H1 (cell line): ENCODE measurements at regions not wholly inside any gene's neighbourhood (a gene's known extent, or its start where the extent isn't known, plus 50 kb on each side); places are given as distances from the start of the nearest gene placed in this dataset.

Experiments used
- CTCF ChIA-PET: fragments of 300-600 bp; sonication (Branson Sonifier 250); formaldehyde crosslinking; loops from one replicate; lab custom pipeline; 2021; ENCODE audit not compliant: partially characterized antibody; lab: Charles Lee
- POLR2A ChIA-PET: fragments of 300-600 bp; sonication (Branson Sonifier 250); formaldehyde crosslinking; loops from one replicate; lab custom pipeline; 2021; ENCODE audit warnings: inconsistent platforms; ENCODE audit not compliant: partially characterized antibody; lab: Charles Lee
- DNase-seq, 2 experiments: peaks; one replicate each; pipeline versions ENCODE4 v3.0.0 to v3.0.0-alpha.2; 2010 to 2022; ENCODE audit warnings: low spot score in 2 of 2, low read depth in 1 of 2, mixed read lengths in 1 of 2
- FAIRE-seq: peaks from 2 replicates; lab custom pipeline; 2011; peaks lifted over from hg19 to GRCh38; lab: Jason Lieb, UNC
- H2AFZ ChIP-seq: 2 replicates; pipeline ENCODE4 v1.8.1; 2012; ENCODE audit warnings: low read length, inconsistent platforms
- H2AK5ac ChIP-seq: 2 replicates; pipeline ENCODE4 v1.6.1; 2013; ENCODE audit warnings: low read depth, low read length
- H2BK120ac ChIP-seq: replicated peaks from 2 replicates; pipeline ENCODE3; 2013; ENCODE audit warnings: low read depth, low read length, inconsistent platforms
- H2BK12ac ChIP-seq: 2 replicates; pipeline ENCODE4 v1.6.1; 2013; ENCODE audit warnings: low read depth, low read length
- H2BK15ac ChIP-seq: 2 replicates; pipeline ENCODE4 v1.6.1; 2013; ENCODE audit warnings: low read length
- H2BK20ac ChIP-seq: 2 replicates; pipeline ENCODE4 v1.6.1; 2013; ENCODE audit warnings: low read length
- H2BK5ac ChIP-seq: 2 replicates; pipeline ENCODE4 v1.6.1; 2013; ENCODE audit warnings: low read depth, low read length
- H3K14ac ChIP-seq: 2 replicates; pipeline ENCODE4 v1.6.1; 2013; ENCODE audit warnings: inconsistent platforms; ENCODE audit not compliant: insufficient read length
- H3K18ac ChIP-seq: 2 replicates; pipeline ENCODE4 v1.6.1; 2013; ENCODE audit warnings: low read length; ENCODE audit errors: extremely low read depth
- H3K23ac ChIP-seq: 2 replicates; pipeline ENCODE4 v1.6.1; 2013; ENCODE audit warnings: inconsistent platforms; ENCODE audit not compliant: insufficient read length
- H3K23me2 ChIP-seq: 2 replicates; pipeline ENCODE4 v1.6.1; 2013; ENCODE audit warnings: low read depth, low read length
- H3K27ac ChIP-seq: 2 replicates; pipeline ENCODE4 v1.6.1; 2011; ENCODE audit warnings: low read depth, low read length, inconsistent platforms
- H3K27me3 ChIP-seq, 4 experiments: replicated peaks in 1 of 4; 1 replicate in 1 of 4; 2 replicates in 3 of 4; pipeline versions ENCODE4 v1.6.1 to v1.8.1; 2011 to 2013; ENCODE audit warnings: low read length in 3 of 4, mild to moderate bottlenecking in 3 of 4, inconsistent platforms in 2 of 4, mixed read lengths in 2 of 4, moderate library complexity in 1 of 4; ENCODE audit not compliant: control insufficient read depth in 3 of 4, insufficient read depth in 3 of 4; ENCODE audit errors: extremely low read depth in 1 of 4
- H3K36me3 ChIP-seq, 4 experiments: 2 replicates each; pipeline versions ENCODE4 v1.6.1 to v1.8.1; 2011 to 2013; ENCODE audit warnings: mild to moderate bottlenecking in 4 of 4, low read length in 3 of 4, moderate library complexity in 2 of 4, control low read depth in 1 of 4, inconsistent platforms in 1 of 4; ENCODE audit not compliant: insufficient read depth in 4 of 4, control insufficient read depth in 2 of 4
- H3K4ac ChIP-seq: replicated peaks from 2 replicates; pipeline ENCODE3; 2013; ENCODE audit warnings: low read length, low read depth, mixed read lengths, inconsistent platforms; ENCODE audit not compliant: insufficient read length
- H3K4me1 ChIP-seq, 4 experiments: replicated peaks in 1 of 4; 1 replicate in 1 of 4; 2 replicates in 3 of 4; pipeline versions ENCODE4 v1.6.1 to v1.8.1; 2011 to 2013; ENCODE audit warnings: low read length in 3 of 4, inconsistent platforms in 2 of 4, mixed read lengths in 1 of 4; ENCODE audit not compliant: insufficient read depth in 4 of 4, control insufficient read depth in 3 of 4
- H3K4me2 ChIP-seq, 2 experiments: 2 replicates each; pipeline versions ENCODE4 v1.6.1 to v1.8.1; 2011 to 2013; ENCODE audit warnings: low read depth in 2 of 2, low read length in 2 of 2, control low read depth in 1 of 2, inconsistent platforms in 1 of 2, mild to moderate bottlenecking in 1 of 2; ENCODE audit not compliant: insufficient read depth in 1 of 2
- H3K4me3 ChIP-seq, 4 experiments: fragments of 200-600, 300-600 bp in 1 of 4; sonication (generic), shearing (Covaris generic), sonication (Bioruptor Twin) in 1 of 4; 2 replicates each; pipeline versions ENCODE4 v1.5.1 to v1.8.1; 2011 to 2016; ENCODE audit warnings: low read length in 4 of 4, low read depth in 3 of 4, control low read depth in 2 of 4, inconsistent platforms in 2 of 4, mild to moderate bottlenecking in 2 of 4, mixed read lengths in 1 of 4, moderate library complexity in 1 of 4; ENCODE audit not compliant: insufficient read depth in 2 of 4; ENCODE audit errors: extremely low read depth in 1 of 4
- H3K56ac ChIP-seq: replicated peaks from 2 replicates; pipeline ENCODE3; 2013; ENCODE audit warnings: low read depth, mild to moderate bottlenecking, mixed read lengths, low read length, inconsistent platforms; ENCODE audit not compliant: insufficient read length
- H3K79me1 ChIP-seq: 2 replicates; pipeline ENCODE4 v1.6.1; 2013; ENCODE audit warnings: low read depth, low read length, control low read depth
- H3K79me2 ChIP-seq, 2 experiments: 2 replicates each; pipeline versions ENCODE4 v1.6.1 to v1.8.1; 2012 to 2013; ENCODE audit warnings: low read length in 2 of 2, mild to moderate bottlenecking in 2 of 2, inconsistent platforms in 1 of 2; ENCODE audit not compliant: insufficient read depth in 2 of 2, control insufficient read depth in 1 of 2
- H3K9ac ChIP-seq, 4 experiments: replicated peaks in 1 of 4; 1 replicate in 1 of 4; 2 replicates in 3 of 4; pipeline versions ENCODE4 v1.6.1 to v1.8.1; 2011 to 2013; ENCODE audit warnings: low read depth in 3 of 4, low read length in 3 of 4, control low read depth in 2 of 4, mild to moderate bottlenecking in 2 of 4, moderate library complexity in 2 of 4, inconsistent platforms in 1 of 4; ENCODE audit errors: extremely low read depth in 1 of 4
- H3K9me3 ChIP-seq, 2 experiments: 2 replicates each; pipeline versions ENCODE4 v1.6.1 to v1.8.1; 2012 to 2013; ENCODE audit warnings: mild to moderate bottlenecking in 2 of 2, moderate library complexity in 2 of 2, control low read depth in 1 of 2, inconsistent platforms in 1 of 2, low read depth in 1 of 2, low read length in 1 of 2, mixed read lengths in 1 of 2; ENCODE audit not compliant: insufficient read depth in 2 of 2
- H4K20me1 ChIP-seq, 2 experiments: replicated peaks in 1 of 2; 2 replicates each; pipeline versions ENCODE3 to v1.8.1; 2011 to 2013; ENCODE audit warnings: inconsistent platforms in 2 of 2, low read length in 2 of 2, mild to moderate bottlenecking in 1 of 2; ENCODE audit not compliant: insufficient read depth in 2 of 2, control insufficient read depth in 1 of 2
- H4K5ac ChIP-seq: 2 replicates; pipeline ENCODE4 v1.6.1; 2013; ENCODE audit warnings: low read length, low read depth, mixed read lengths, inconsistent platforms; ENCODE audit not compliant: insufficient read length
- H4K8ac ChIP-seq: 2 replicates; pipeline ENCODE4 v1.8.0; 2013; ENCODE audit warnings: mild to moderate bottlenecking, moderate library complexity, low read length, inconsistent platforms; ENCODE audit not compliant: insufficient read depth; ENCODE audit errors: extremely low read depth
- H4K91ac ChIP-seq: replicated peaks from 2 replicates; pipeline ENCODE3; 2013; ENCODE audit warnings: low read length, mixed read lengths, inconsistent platforms; ENCODE audit not compliant: insufficient read length
- ASH2L ChIP-seq: fragments of 200-600, 300-600 bp; sonication (generic); IDR thresholded peaks from one replicate; pipeline ENCODE4 v1.7.1; 2017; ENCODE audit warnings: low read length
- ATF2 ChIP-seq: IDR thresholded peaks from 2 replicates; pipeline ENCODE4 v1.6.1; 2012; ENCODE audit warnings: low read length, inconsistent platforms
- BCL11A ChIP-seq, 2 experiments: IDR thresholded peaks; one replicate each; pipeline ENCODE4 v1.6.1; 2011; ENCODE audit warnings: low read depth in 2 of 2, low read length in 2 of 2, mild to moderate bottlenecking in 2 of 2
- CBX8 ChIP-seq: fragments of 300-800, 300-1000 bp; sonication (generic); IDR thresholded peaks from 2 replicates; pipeline ENCODE4 v1.7.1; 2016; ENCODE audit warnings: low read depth, low read length, borderline replicate concordance
- E2F6 ChIP-seq: IDR thresholded peaks from 2 replicates; pipeline ENCODE4 v1.6.1; 2012; ENCODE audit warnings: inconsistent platforms
- EZH2 ChIP-seq: fragments of 200-600 bp; sonication (generic); IDR thresholded peaks from 2 replicates; pipeline ENCODE4 v1.7.1; 2012; ENCODE audit warnings: low read depth, mild to moderate bottlenecking, moderate library complexity, low read length, inconsistent platforms; ENCODE audit not compliant: severe bottlenecking
- POU5F1 ChIP-seq: IDR thresholded peaks from 2 replicates; pipeline ENCODE4 v1.6.1; 2011; ENCODE audit warnings: low read depth, mild to moderate bottlenecking, low read length, moderate library complexity
- RAD21 ChIP-seq, 2 experiments: IDR thresholded peaks in 1 of 2; conservative IDR thresholded peaks in 1 of 2; 2 replicates each; pipeline ENCODE4 v1.6.1; 2011; ENCODE audit warnings: low read depth in 2 of 2, low read length in 2 of 2, improper control_type of control experiment in 1 of 2, inconsistent platforms in 1 of 2, mild to moderate bottlenecking in 1 of 2, moderate library complexity in 1 of 2
- SAP30 ChIP-seq: fragments of 300-600 bp; sonication (generic); IDR thresholded peaks from 2 replicates; pipeline ENCODE4 v1.7.1; 2012; ENCODE audit warnings: low read length, moderate library complexity, mild to moderate bottlenecking, inconsistent platforms; ENCODE audit not compliant: insufficient read depth, insufficient replicate concordance
- TBP ChIP-seq: IDR thresholded peaks from 2 replicates; pipeline ENCODE4 v1.6.1; 2011; ENCODE audit warnings: low read depth, low read length, improper control_type of control experiment
- USF2 ChIP-seq: IDR thresholded peaks from 2 replicates; pipeline ENCODE4 v1.6.1; 2011; ENCODE audit warnings: low read length, improper control_type of control experiment
- WGBS, 2 experiments: shearing (Covaris generic) in 1 of 2; methylation state at CpG; one replicate each; pipeline versions ENCODE4 v1.1.6 to v1.1.7; 2013 to 2015; ENCODE audit warnings: low lambda C conversion rate in 2 of 2, mixed read lengths in 2 of 2, inconsistent platforms in 1 of 2, low coverage in 1 of 2, missing lambda C conversion rate in 1 of 2; ENCODE audit not compliant: insufficient replicate concordance in 2 of 2, insufficient coverage in 1 of 2, insufficient read length in 1 of 2; ENCODE audit errors: extremely low coverage in 1 of 2, missing lambda C conversion rate in 1 of 2; 5-methylcytosine and 5-hydroxymethylcytosine counted together

- no peak for FAIRE-seq
- H3K23me2 ChIP-seq: no peaks in the 10 kb centered on the region
- TF ChIP-seq POU5F1 (no peak), USF2 (no peak), EZH2 (no peak), E2F6 (no peak), RAD21 (IDR thresholded peaks at IDR 0.05 in 1 of 2, conservative IDR thresholded peaks at IDR 0.05 in 1 of 2; ENCODE audit: low read depth in 2 of 2, low read length in 2 of 2) (no peak), SAP30 (no peak), ATF2 (no peak), TBP (no peak), BCL11A (IDR thresholded peaks at IDR 0.05; ENCODE audit: low read depth in 2 of 2, low read length in 2 of 2) (no peak), CBX8 (no peak), ASH2L (no peak)
Observed at GRCh38 chr2:125573432-125573831, 1082.5 kb upstream of the GYPC start.

More at GRCh38 chr2:125573432-125573831, 1082.5 kb upstream of the GYPC start:
- Histone ChIP-seq H3K36me3 (no peaks in the 10 kb centered on the region), H3K27me3 (no peaks in the 10 kb centered on the region), H2BK5ac (no peak overlapping the region), H2BK20ac (no peak overlapping the region), H3K79me1 (no peaks in the 10 kb centered on the region), H4K5ac (no peak overlapping the region), H3K23ac (no peak overlapping the region), H2BK12ac (no peak overlapping the region), H3K9ac (no peak overlapping the region), H3K56ac (no peak overlapping the region), H3K4me2 (no peak overlapping the region), H4K91ac (no peak overlapping the region), H3K4me3 (no peak overlapping the region), H3K27ac (no peak overlapping the region), H2BK120ac (no peak overlapping the region), H2AFZ (no peak overlapping the region), H3K14ac (no peak overlapping the region), H4K8ac (no peak overlapping the region), H4K20me1 (no peaks in the 10 kb centered on the region), H3K79me2 (no peaks in the 10 kb centered on the region), H2AK5ac (no peak overlapping the region), H3K9me3 (no peaks in the 10 kb centered on the region), H3K4me1 (no peaks in the 10 kb centered on the region), H2BK15ac (no peak overlapping the region), H3K4ac (no peak overlapping the region), H3K18ac (no peak overlapping the region)
- CTCF ChIA-PET: no interaction called here
- WGBS, 2 experiments: 88% methylated on average over 2 of the region's 2 CpGs; no CpG with 5 or more reads in 1 of the 2 experiments
- DNase-seq: no peak
- POLR2A ChIA-PET: no interaction called here
